Sciatic nerve (tissue), 2 donors: ENCODE measurements at regions not wholly inside any gene's neighbourhood (a gene's known extent, or its start where the extent isn't known, plus 50 kb on each side); places are given as distances from the start of the nearest gene placed in this dataset.

Source experiments
- ATAC-seq: fragments of 200-7000 bp; cut with Tn5 transposase; one replicate; pipeline ENCODE4 v1.9.1; 2020; ENCODE audit warnings: mild to moderate bottlenecking, moderate library complexity
- DNase-seq: peaks from one replicate; pipeline ENCODE4 v3.0.0-alpha.2; 2020; ENCODE audit warnings: low spot score
- intact Hi-C: fragments of 100-400 bp; cut with DNase I; formaldehyde crosslinking; loops from one replicate; pipeline ENCODE4 v1.14.2; 2022
- donor health status: DM: no; HTN: no; CAD: no.
- donor health status: DM: no; HTN: no; CAD: no.

- DNase-seq (no peak), ATAC-seq (no peak)
- intact Hi-C loops: no loop called here
Measured at GRCh38 chr5:107270561-107270960, 400.2 kb downstream of the EFNA5 start.

- no peak for DNase-seq
- intact Hi-C loops: no loop called here
Measured at GRCh38 chr5:107269678-107270077, 401.1 kb downstream of the EFNA5 start.

GRCh38 chr5:107269256-107269655 lies 401.5 kb downstream of the EFNA5 start:
- no peak for ATAC-seq
- no peak for DNase-seq
- intact Hi-C loops: no loop called here

More at GRCh38 chr5:107269678-107270077, 401.1 kb downstream of the EFNA5 start:
- ATAC-seq: no peak

- intact Hi-C loops: no loop called here
- DNase-seq (no peak), ATAC-seq (no peak)
Measured at GRCh38 chr5:107268241-107268640, 402.5 kb downstream of the EFNA5 start.

- intact Hi-C loops: no loop called here
- DNase-seq: no peak
- no peak for ATAC-seq
Measured at GRCh38 chr5:107266100-107266499, 404.6 kb downstream of the EFNA5 start.

GRCh38 chr5:107265193-107265592 lies 405.5 kb downstream of the EFNA5 start:
- DNase-seq (no peak), ATAC-seq (no peak)
- intact Hi-C loops: no loop called here

GRCh38 chr5:107263387-107264018 lies 407.2 kb downstream of the EFNA5 start:
- DNase-seq: no peak
- intact Hi-C loops: no loop called here
- no peak for ATAC-seq

- ATAC-seq: no peak
- DNase-seq: no peak
- intact Hi-C loops: no loop called here
Measured at GRCh38 chr5:107257885-107258520, 412.7 kb downstream of the EFNA5 start.

GRCh38 chr5:107254902-107255234 lies 415.9 kb downstream of the EFNA5 start:
- ATAC-seq: no peak
- intact Hi-C loops: no loop called here

GRCh38 chr5:107254214-107254901 lies 416.4 kb downstream of the EFNA5 start:
- peak; percentile 25 for ATAC-seq
- intact Hi-C loops: no loop called here
- DNase-seq: no peak

More at GRCh38 chr5:107254902-107255234, 415.9 kb downstream of the EFNA5 start:
- no peak for DNase-seq

GRCh38 chr5:107253246-107253645 lies 417.5 kb downstream of the EFNA5 start:
- DNase-seq (no peak), ATAC-seq (no peak)
- intact Hi-C loops: no loop called here

- no peak for DNase-seq
- intact Hi-C loops: no loop called here
- no peak for ATAC-seq
Measured at GRCh38 chr5:107251151-107251550, 419.6 kb downstream of the EFNA5 start.

GRCh38 chr5:107248066-107248695 lies 422.6 kb downstream of the EFNA5 start:
- ATAC-seq (no peak), DNase-seq (peak; percentile 70)

GRCh38 chr5:107247427-107247826 lies 423.3 kb downstream of the EFNA5 start:
- intact Hi-C loops: no loop called here
- DNase-seq (no peak), ATAC-seq (no peak)

More at GRCh38 chr5:107248066-107248695, 422.6 kb downstream of the EFNA5 start:
- intact Hi-C loops: no loop called here

- ATAC-seq (no peak), DNase-seq (no peak)
- intact Hi-C loops: no loop called here
Measured at GRCh38 chr5:107243220-107243579, 427.5 kb downstream of the EFNA5 start.

- ATAC-seq (no peak), DNase-seq (no peak)
- intact Hi-C loops: no loop called here
Measured at GRCh38 chr5:107242411-107243219, 428.1 kb downstream of the EFNA5 start.

- no peak for ATAC-seq
- no peak for DNase-seq
- intact Hi-C loops: no loop called here
Measured at GRCh38 chr5:107241841-107242240, 428.9 kb downstream of the EFNA5 start.

- intact Hi-C loops: no loop called here
- no peak for DNase-seq
Measured at GRCh38 chr5:107235167-107235566, 435.6 kb downstream of the EFNA5 start.

GRCh38 chr5:107232788-107233187 lies 437.9 kb downstream of the EFNA5 start:
- ATAC-seq (no peak), DNase-seq (no peak)
- intact Hi-C loops: no loop called here

More at GRCh38 chr5:107235167-107235566, 435.6 kb downstream of the EFNA5 start:
- ATAC-seq: no peak
